DOHH2 (cell line): ENCODE measurements at regions not wholly inside any gene's neighbourhood (a gene's known extent, or its start where the extent isn't known, plus 50 kb on each side); places are given as distances from the start of the nearest gene placed in this dataset.

Experiments used
- H3F3A ChIP-seq: fragments of 200-600 bp; sonication (generic), shearing (Covaris generic); 2 replicates; pipeline ENCODE4 v1.6.0; 2016; ENCODE audit warnings: antibody characterized with exemption, mild to moderate bottlenecking; ENCODE audit not compliant: control insufficient read depth, insufficient read depth
- H3K27ac ChIP-seq: fragments of 200-600 bp; sonication (generic); 2 replicates; pipeline ENCODE4 v1.5.1; 2014; ENCODE audit warnings: low read depth, mild to moderate bottlenecking, low read length, moderate library complexity
- H3K27me3 ChIP-seq: fragments of 200-600 bp; sonication (generic); 2 replicates; pipeline ENCODE4 v1.6.1; 2014; ENCODE audit warnings: mild to moderate bottlenecking, low read length, mixed read lengths; ENCODE audit not compliant: control insufficient read depth
- H3K36me3 ChIP-seq: fragments of 200-600 bp; sonication (generic); 2 replicates; pipeline ENCODE4 v1.6.1; 2014; ENCODE audit warnings: mild to moderate bottlenecking, low read length, moderate library complexity, mixed read lengths; ENCODE audit not compliant: control insufficient read depth
- H3K4me1 ChIP-seq: fragments of 200-600 bp; sonication (generic); 2 replicates; pipeline ENCODE4 v1.6.1; 2014; ENCODE audit warnings: mild to moderate bottlenecking, low read length, mixed read lengths; ENCODE audit not compliant: control insufficient read depth
- H3K4me2 ChIP-seq: fragments of 200-600 bp; sonication (generic); 2 replicates; pipeline ENCODE4 v1.6.0; 2014; ENCODE audit warnings: mild to moderate bottlenecking, low read length, moderate library complexity
- H3K4me3 ChIP-seq: fragments of 200-600 bp; sonication (generic); 2 replicates; pipeline ENCODE4 v1.5.1; 2014; ENCODE audit warnings: mild to moderate bottlenecking, low read length, mixed read lengths
- H3K79me2 ChIP-seq: fragments of 200-600 bp; sonication (generic); 2 replicates; pipeline ENCODE4 v1.6.1; 2014; ENCODE audit warnings: mild to moderate bottlenecking, low read length, mixed read lengths; ENCODE audit not compliant: control insufficient read depth
- H3K9me2 ChIP-seq: fragments of 200-600 bp; sonication (generic); replicated peaks from 2 replicates; pipeline ENCODE4 v1.6.1; 2014; ENCODE audit warnings: mild to moderate bottlenecking, low read length, mixed read lengths; ENCODE audit not compliant: control insufficient read depth
- H3K9me3 ChIP-seq: fragments of 200-600 bp; sonication (generic); 2 replicates; pipeline ENCODE4 v1.6.1; 2014; ENCODE audit warnings: antibody characterized with exemption, low read length, mixed read lengths; ENCODE audit not compliant: control insufficient read depth, insufficient read depth
- H4K20me1 ChIP-seq: fragments of 200-600 bp; sonication (generic); 2 replicates; pipeline ENCODE4 v1.6.0; 2014; ENCODE audit warnings: low read depth, mild to moderate bottlenecking, antibody characterized with exemption, low read length, moderate library complexity; ENCODE audit not compliant: control insufficient read depth, insufficient read depth
- EZH2phosphoT487 ChIP-seq: fragments of 200-600 bp; sonication (generic); IDR thresholded peaks from 2 replicates; pipeline ENCODE4 v1.6.1; 2017; ENCODE audit warnings: borderline replicate concordance, mild to moderate bottlenecking, antibody characterized with exemption, low read length, moderate library complexity, mixed read lengths
- TF ChIP-seq, protein P1 (sequence below): fragments of 200-600 bp; sonication (generic); IDR thresholded peaks from one replicate; pipeline ENCODE4 v1.5.1; 2014; ENCODE audit warnings: antibody characterized with exemption, mild to moderate bottlenecking, low read depth, low read length; ENCODE audit not compliant: poor library complexity, severe bottlenecking

DNA sequence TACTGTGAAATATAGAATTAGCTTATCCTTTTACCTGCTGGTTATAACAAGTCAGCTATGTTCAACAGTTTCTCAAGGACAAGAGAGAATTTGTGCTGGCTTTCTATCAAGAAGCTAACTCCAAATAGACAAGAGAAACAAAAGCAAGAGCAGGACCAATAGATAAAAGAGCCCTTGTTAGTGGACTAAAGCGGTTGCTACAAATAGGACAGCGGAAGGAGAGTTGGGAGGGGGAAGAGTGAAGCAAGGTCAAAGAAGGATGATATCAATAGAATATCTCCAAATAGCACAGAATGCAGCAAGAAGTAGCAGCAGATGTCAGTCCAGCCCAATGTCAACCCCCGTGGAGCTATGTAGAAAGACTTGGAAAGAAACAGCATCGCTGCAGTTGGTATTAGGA lies 53.0 kb upstream of the AKT3 start:
- H3K9me3 ChIP-seq = no peaks in the 10 kb centered on the region
- TF ChIP-seq, protein P1, sequence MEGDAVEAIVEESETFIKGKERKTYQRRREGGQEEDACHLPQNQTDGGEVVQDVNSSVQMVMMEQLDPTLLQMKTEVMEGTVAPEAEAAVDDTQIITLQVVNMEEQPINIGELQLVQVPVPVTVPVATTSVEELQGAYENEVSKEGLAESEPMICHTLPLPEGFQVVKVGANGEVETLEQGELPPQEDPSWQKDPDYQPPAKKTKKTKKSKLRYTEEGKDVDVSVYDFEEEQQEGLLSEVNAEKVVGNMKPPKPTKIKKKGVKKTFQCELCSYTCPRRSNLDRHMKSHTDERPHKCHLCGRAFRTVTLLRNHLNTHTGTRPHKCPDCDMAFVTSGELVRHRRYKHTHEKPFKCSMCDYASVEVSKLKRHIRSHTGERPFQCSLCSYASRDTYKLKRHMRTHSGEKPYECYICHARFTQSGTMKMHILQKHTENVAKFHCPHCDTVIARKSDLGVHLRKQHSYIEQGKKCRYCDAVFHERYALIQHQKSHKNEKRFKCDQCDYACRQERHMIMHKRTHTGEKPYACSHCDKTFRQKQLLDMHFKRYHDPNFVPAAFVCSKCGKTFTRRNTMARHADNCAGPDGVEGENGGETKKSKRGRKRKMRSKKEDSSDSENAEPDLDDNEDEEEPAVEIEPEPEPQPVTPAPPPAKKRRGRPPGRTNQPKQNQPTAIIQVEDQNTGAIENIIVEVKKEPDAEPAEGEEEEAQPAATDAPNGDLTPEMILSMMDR = no peak
- TF ChIP-seq EZH2phosphoT487 = no peak
- H3K27me3 ChIP-seq = no peaks in the 10 kb centered on the region
- no peaks in the 10 kb centered on the region for H3K79me2 ChIP-seq
- no peaks in the 10 kb centered on the region for H3K4me1 ChIP-seq
- no peaks in the 10 kb centered on the region for H3K36me3 ChIP-seq
- no peak overlapping the region for H3K4me3 ChIP-seq
- no peak overlapping the region for H3K27ac ChIP-seq
- no peaks in the 10 kb centered on the region for H3K9me2 ChIP-seq
- no peaks in the 10 kb centered on the region for H4K20me1 ChIP-seq
- H3K4me2 ChIP-seq = no peak overlapping the region
- H3F3A ChIP-seq = no peaks in the 10 kb centered on the region

DNA sequence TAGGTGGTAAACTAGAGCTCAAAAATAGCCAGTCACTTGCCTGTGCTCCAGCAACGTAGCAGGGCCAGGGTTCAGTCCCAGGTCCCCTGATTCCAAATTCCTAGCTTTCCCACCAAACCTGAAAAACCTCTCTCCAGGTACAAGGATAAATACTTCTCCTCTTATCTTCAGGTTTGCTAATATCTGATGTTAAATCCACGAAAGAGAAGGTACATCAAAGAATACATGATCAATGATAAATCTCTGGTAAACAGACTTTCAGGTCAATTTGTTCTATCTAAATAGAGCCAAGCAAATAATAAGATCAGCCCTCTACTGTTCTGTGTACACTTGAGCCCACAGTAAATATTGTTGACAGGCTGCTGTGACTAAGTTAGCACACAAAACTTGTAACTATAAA lies 52.1 kb upstream of the AKT3 start:
- H3K27me3 ChIP-seq = no peaks in the 10 kb centered on the region
- H3K27ac ChIP-seq = no peak overlapping the region
- H3K4me1 ChIP-seq = no peaks in the 10 kb centered on the region
- no peaks in the 10 kb centered on the region for H3F3A ChIP-seq
- H3K36me3 ChIP-seq = no peaks in the 10 kb centered on the region
- H3K79me2 ChIP-seq = no peaks in the 10 kb centered on the region
- no peaks in the 10 kb centered on the region for H3K9me2 ChIP-seq
- no peaks in the 10 kb centered on the region for H4K20me1 ChIP-seq
- H3K4me2 ChIP-seq = no peak overlapping the region
- TF ChIP-seq, protein P1 = no peak
- TF ChIP-seq EZH2phosphoT487 = no peak
- H3K4me3 ChIP-seq = no peak overlapping the region
- H3K9me3 ChIP-seq = no peaks in the 10 kb centered on the region
